HEK293T (cell line): ENCODE measurements at regions not wholly inside any gene's neighbourhood (a gene's known extent, or its start where the extent isn't known, plus 50 kb on each side); places are given as distances from the start of the nearest gene placed in this dataset.

Experiments
- ARNT ChIP-seq: fragments of 450-650 bp; IDR thresholded peaks from 2 replicates; pipeline ENCODE4 v1.6.1; 2017; ENCODE audit warnings: mild to moderate bottlenecking
- BHLHE40 ChIP-seq: fragments of 450-650 bp; IDR thresholded peaks from 2 replicates; pipeline ENCODE4 v1.6.1; 2016; ENCODE audit warnings: mild to moderate bottlenecking, moderate library complexity, borderline replicate concordance
- FOXA1 ChIP-seq: fragments of 450-650 bp; IDR thresholded peaks from 2 replicates; pipeline ENCODE4 v1.6.1; 2016; ENCODE audit warnings: mild to moderate bottlenecking
- FOXK2 ChIP-seq: fragments of 450-650 bp; IDR thresholded peaks from 2 replicates; pipeline ENCODE4 v1.6.1; 2016; ENCODE audit warnings: mild to moderate bottlenecking
- FOXM1 ChIP-seq: fragments of 450-650 bp; IDR thresholded peaks from 2 replicates; pipeline ENCODE4 v1.6.1; 2017; ENCODE audit warnings: mild to moderate bottlenecking, borderline replicate concordance
- HDGF ChIP-seq: fragments of 450-650 bp; IDR thresholded peaks from 2 replicates; pipeline ENCODE4 v1.6.1; 2017; ENCODE audit warnings: antibody characterized with exemption, borderline replicate concordance
- L3MBTL2 ChIP-seq: fragments of 450-650 bp; conservative IDR thresholded peaks from 2 replicates; pipeline ENCODE4 v1.6.1; 2016; ENCODE audit warnings: mild to moderate bottlenecking
- NFRKB ChIP-seq: fragments of 450-650 bp; IDR thresholded peaks from 2 replicates; pipeline ENCODE4 v1.6.1; 2016; ENCODE audit warnings: mild to moderate bottlenecking, moderate library complexity
- PKNOX1 ChIP-seq: fragments of 450-650 bp; IDR thresholded peaks from 2 replicates; pipeline ENCODE4 v1.6.1; 2016
- SP1 ChIP-seq: fragments of 450-650 bp; IDR thresholded peaks from 2 replicates; pipeline ENCODE4 v1.6.1; 2017
- SUZ12 ChIP-seq: fragments of 450-650 bp; IDR thresholded peaks from 2 replicates; pipeline ENCODE4 v1.6.1; 2016; ENCODE audit warnings: mild to moderate bottlenecking
- TARDBP ChIP-seq: fragments of 450-650 bp; IDR thresholded peaks from 2 replicates; pipeline ENCODE4 v1.6.1; 2016
- ZNF384 ChIP-seq: fragments of 450-650 bp; IDR thresholded peaks from 2 replicates; pipeline ENCODE4 v1.6.1; 2016

- TF ChIP-seq NFRKB: no peak
- no peak for TF ChIP-seq BHLHE40
- no peak for TF ChIP-seq HDGF
- no peak for TF ChIP-seq FOXK2
- no peak for TF ChIP-seq ARNT
- TF ChIP-seq ZNF384: no peak
- TF ChIP-seq FOXM1: no peak
- no peak for TF ChIP-seq TARDBP
- no peak for TF ChIP-seq PKNOX1
- no peak for TF ChIP-seq SP1
- no peak for TF ChIP-seq SUZ12
- no peak for TF ChIP-seq L3MBTL2
- TF ChIP-seq FOXA1: no peak
Observed at GRCh38 chr9:86580688-86581087, 226.5 kb upstream of the TUT7 start.
